WTC11 (cell line): ENCODE measurements at regions not wholly inside any gene's neighbourhood (a gene's known extent, or its start where the extent isn't known, plus 50 kb on each side); places are given as distances from the start of the nearest gene placed in this dataset.

ENCODE experiments used
- ATAC-seq: fragments of 200-7000 bp; cut with Tn5 transposase; 2 replicates; pipeline ENCODE4 v1.10.0; 2021; ENCODE audit warnings: mild to moderate bottlenecking, moderate library complexity
- CTCF ChIA-PET: fragments of 300-600 bp; sonication (Branson Sonifier 250); formaldehyde crosslinking; loops from one replicate; lab custom pipeline; 2021; ENCODE audit warnings: antibody characterized with exemption; lab: Charles Lee
- POLR2A ChIA-PET: fragments of 350-600 bp; sonication (Branson Sonifier 250); formaldehyde crosslinking; loops from one replicate; lab custom pipeline; 2021; ENCODE audit warnings: antibody characterized with exemption; lab: Charles Lee
- DNase-seq: peaks from one replicate; pipeline ENCODE4 v3.0.0; 2021; ENCODE audit warnings: low spot score
- H3K27ac Mint-ChIP-seq: 2 replicates; pipeline ENCODE4 v1.8.0; 2021; ENCODE audit warnings: mixed read lengths
- H3K27me3 Mint-ChIP-seq: 2 replicates; pipeline ENCODE4 v1.8.0; 2021; ENCODE audit warnings: low read depth, mild to moderate bottlenecking, moderate library complexity, mixed read lengths
- H3K36me3 Mint-ChIP-seq: 2 replicates; pipeline ENCODE4 v1.8.0; 2021; ENCODE audit warnings: mixed read lengths
- H3K4me1 Mint-ChIP-seq: 2 replicates; pipeline ENCODE4 v1.8.0; 2022; ENCODE audit warnings: mixed read lengths
- H3K4me3 Mint-ChIP-seq: 2 replicates; pipeline ENCODE4 v1.8.0; 2021; ENCODE audit warnings: mild to moderate bottlenecking, moderate library complexity, mixed read lengths
- H3K9me3 Mint-ChIP-seq: 2 replicates; pipeline ENCODE4 v1.8.0; 2021; ENCODE audit warnings: mixed read lengths
- ATF1 ChIP-seq: sonication (generic); formaldehyde crosslinking; IDR thresholded peaks from 2 replicates; pipeline ENCODE4 v1.8.1; 2023; ENCODE audit warnings: mild to moderate bottlenecking, moderate library complexity, missing genetic modification reagents
- CREB1 ChIP-seq: sonication (generic); formaldehyde crosslinking; IDR thresholded peaks from 2 replicates; pipeline ENCODE4 v1.8.0; 2023; ENCODE audit warnings: mild to moderate bottlenecking, missing genetic modification reagents
- CREM ChIP-seq: sonication (generic); formaldehyde crosslinking; IDR thresholded peaks from 2 replicates; pipeline ENCODE4 v1.8.1; 2022; ENCODE audit warnings: mild to moderate bottlenecking, missing genetic modification reagents, moderate library complexity
- EMX1 ChIP-seq: fragments of 250-450 bp; sonication (Bioruptor Pico); IDR thresholded peaks from 2 replicates; pipeline ENCODE4 v1.8.0; 2021; ENCODE audit warnings: mild to moderate bottlenecking
- GRHL2 ChIP-seq: fragments of 250-450 bp; sonication (Bioruptor Pico); IDR thresholded peaks from 2 replicates; pipeline ENCODE4 v1.8.0; 2022; ENCODE audit warnings: mild to moderate bottlenecking, moderate library complexity; ENCODE audit not compliant: insufficient replicate concordance, severe bottlenecking
- MYBL2 ChIP-seq: sonication (generic); formaldehyde crosslinking; IDR thresholded peaks from 2 replicates; pipeline ENCODE4 v1.8.1; 2023; ENCODE audit warnings: mild to moderate bottlenecking, moderate library complexity, missing genetic modification reagents
- NFE2L1 ChIP-seq: sonication (generic); formaldehyde crosslinking; IDR thresholded peaks from 2 replicates; pipeline ENCODE4 v1.8.1; 2023; ENCODE audit warnings: missing genetic modification reagents
- NFYB ChIP-seq: sonication (generic); formaldehyde crosslinking; conservative IDR thresholded peaks from 2 replicates; pipeline ENCODE4 v1.8.0; 2022; ENCODE audit warnings: low read depth, missing genetic modification reagents
- NR1H2 ChIP-seq: sonication (generic); formaldehyde crosslinking; IDR thresholded peaks from 2 replicates; pipeline ENCODE4 v1.9.0; 2021; ENCODE audit warnings: mild to moderate bottlenecking, moderate library complexity, missing genetic modification reagents
- NR3C1 ChIP-seq: sonication (generic); formaldehyde crosslinking; conservative IDR thresholded peaks from 2 replicates; pipeline ENCODE4 v1.8.1; 2023; ENCODE audit warnings: low read depth, mild to moderate bottlenecking, missing genetic modification reagents
- TCF7 ChIP-seq: sonication (generic); formaldehyde crosslinking; IDR thresholded peaks from 2 replicates; pipeline ENCODE4 v1.8.0; 2022; ENCODE audit warnings: mild to moderate bottlenecking, low read depth, missing genetic modification reagents, moderate library complexity
- TEAD1 ChIP-seq: sonication (generic); formaldehyde crosslinking; IDR thresholded peaks from 2 replicates; pipeline ENCODE4 v1.8.0; 2022; ENCODE audit warnings: mild to moderate bottlenecking, missing genetic modification reagents
- ZNF232 ChIP-seq: sonication (generic); formaldehyde crosslinking; IDR thresholded peaks from 2 replicates; pipeline ENCODE4 v1.8.0; 2022; ENCODE audit warnings: mild to moderate bottlenecking, missing genetic modification reagents
- ZNF423 ChIP-seq: fragments of 250-450 bp; sonication (Bioruptor Pico); IDR thresholded peaks from 2 replicates; pipeline ENCODE4 v2.1.2; 2022; ENCODE audit warnings: mild to moderate bottlenecking, moderate library complexity
- TF ChIP-seq, protein P1 (sequence below): sonication (generic); formaldehyde crosslinking; IDR thresholded peaks from 2 replicates; pipeline ENCODE4 v1.8.0; 2022; ENCODE audit warnings: mild to moderate bottlenecking, missing genetic modification reagents
- TF ChIP-seq, protein P2 (sequence below): sonication (generic); formaldehyde crosslinking; IDR thresholded peaks from 2 replicates; pipeline ENCODE4 v1.8.0; 2022; ENCODE audit warnings: mild to moderate bottlenecking, missing genetic modification reagents
- TF ChIP-seq, protein P3 (sequence below): sonication (generic); formaldehyde crosslinking; conservative IDR thresholded peaks from 2 replicates; pipeline ENCODE4 v1.8.1; 2023; ENCODE audit warnings: mild to moderate bottlenecking, low read depth, missing genetic modification reagents, moderate library complexity
- TF ChIP-seq, protein P4 (sequence below): fragments of 250-450 bp; sonication (Bioruptor Pico); IDR thresholded peaks from 2 replicates; pipeline ENCODE4 v1.9.0; 2021; ENCODE audit warnings: moderate library complexity, mild to moderate bottlenecking, inconsistent platforms, borderline replicate concordance
- TF ChIP-seq, protein P5 (sequence below): sonication (generic); formaldehyde crosslinking; IDR thresholded peaks from 2 replicates; pipeline ENCODE4 v1.8.0; 2022; ENCODE audit warnings: mild to moderate bottlenecking, missing genetic modification reagents

DNA sequence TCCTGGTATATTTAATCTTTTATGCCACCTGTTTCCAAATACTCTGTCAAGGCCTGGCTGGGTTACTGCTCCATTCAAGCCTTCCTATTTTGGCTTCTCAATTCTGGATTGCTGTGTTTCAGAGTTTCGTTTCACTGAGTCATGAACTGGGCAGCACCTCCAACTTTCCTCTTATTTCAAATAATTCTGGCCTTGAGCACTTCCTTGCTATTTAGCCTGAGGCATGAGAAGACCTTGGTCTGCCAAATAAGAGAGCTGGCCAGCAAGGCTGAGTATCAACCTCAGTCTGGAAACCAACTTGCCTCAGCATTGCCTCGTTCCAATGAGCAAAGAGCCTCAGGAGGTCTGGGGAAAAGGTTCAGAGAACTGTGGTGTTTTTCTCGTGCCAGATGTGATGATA, 66.6 kb downstream of the TNFAIP3 start:
- Mint-ChIP-seq H3K27me3 (no peaks in the 10 kb centered on the region), H3K36me3 (peaks cover 5% of the 10 kb centered on the region; the same call in 1 of the 2 replicates), H3K9me3 (peaks cover 29% of the 10 kb centered on the region), H3K4me1 (no peaks in the 10 kb centered on the region), H3K27ac (no peak overlapping the region), H3K4me3 (no peak overlapping the region)
- ChIA-PET POLR2A (no interaction called here), CTCF (interaction anchor here (1.1 to 1.3 kb wide), 2 partner anchors 13 to 272 kb away, joined by 3 read pairs; no protein-coding TSS in a partner anchor)
- DNase-seq = no peak
- no peak for ATAC-seq
- TF ChIP-seq, protein P1, sequence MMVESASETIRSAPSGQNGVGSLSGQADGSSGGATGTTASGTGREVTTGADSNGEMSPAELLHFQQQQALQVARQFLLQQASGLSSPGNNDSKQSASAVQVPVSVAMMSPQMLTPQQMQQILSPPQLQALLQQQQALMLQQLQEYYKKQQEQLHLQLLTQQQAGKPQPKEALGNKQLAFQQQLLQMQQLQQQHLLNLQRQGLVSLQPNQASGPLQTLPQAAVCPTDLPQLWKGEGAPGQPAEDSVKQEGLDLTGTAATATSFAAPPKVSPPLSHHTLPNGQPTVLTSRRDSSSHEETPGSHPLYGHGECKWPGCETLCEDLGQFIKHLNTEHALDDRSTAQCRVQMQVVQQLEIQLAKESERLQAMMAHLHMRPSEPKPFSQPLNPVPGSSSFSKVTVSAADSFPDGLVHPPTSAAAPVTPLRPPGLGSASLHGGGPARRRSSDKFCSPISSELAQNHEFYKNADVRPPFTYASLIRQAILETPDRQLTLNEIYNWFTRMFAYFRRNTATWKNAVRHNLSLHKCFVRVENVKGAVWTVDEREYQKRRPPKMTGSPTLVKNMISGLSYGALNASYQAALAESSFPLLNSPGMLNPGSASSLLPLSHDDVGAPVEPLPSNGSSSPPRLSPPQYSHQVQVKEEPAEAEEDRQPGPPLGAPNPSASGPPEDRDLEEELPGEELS (CRISPR knock-in tag) = no peak
- TF ChIP-seq ZNF232 (CRISPR knock-in tag) (no peak), TCF7 (CRISPR knock-in tag) (no peak), EMX1 (CRISPR knock-in tag) (no peak), ZNF423 (CRISPR knock-in tag) (no peak), NFE2L1 (CRISPR knock-in tag) (no peak), NFYB (CRISPR knock-in tag) (no peak), NR3C1 (CRISPR knock-in tag) (no peak)

- POLR2A ChIA-PET = no interaction called here
- TF ChIP-seq GRHL2 (CRISPR knock-in tag) (no peak), ATF1 (CRISPR knock-in tag) (no peak)
- TF ChIP-seq, protein P2, sequence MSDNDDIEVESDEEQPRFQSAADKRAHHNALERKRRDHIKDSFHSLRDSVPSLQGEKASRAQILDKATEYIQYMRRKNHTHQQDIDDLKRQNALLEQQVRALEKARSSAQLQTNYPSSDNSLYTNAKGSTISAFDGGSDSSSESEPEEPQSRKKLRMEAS (CRISPR knock-in tag) = no peak
- Mint-ChIP-seq H3K4me3 (no peak overlapping the region), H3K36me3 (peaks cover 10% of the 10 kb centered on the region), H3K27ac (no peak overlapping the region), H3K27me3 (no peaks in the 10 kb centered on the region), H3K9me3 (peaks cover 34% of the 10 kb centered on the region), H3K4me1 (no peaks in the 10 kb centered on the region)
- CTCF ChIA-PET = no interaction called here
- ATAC-seq = no peak
- DNase-seq = no peak
Observed at GRCh38 chr6:137936798-137937197, 69.7 kb downstream of the TNFAIP3 start.

DNA sequence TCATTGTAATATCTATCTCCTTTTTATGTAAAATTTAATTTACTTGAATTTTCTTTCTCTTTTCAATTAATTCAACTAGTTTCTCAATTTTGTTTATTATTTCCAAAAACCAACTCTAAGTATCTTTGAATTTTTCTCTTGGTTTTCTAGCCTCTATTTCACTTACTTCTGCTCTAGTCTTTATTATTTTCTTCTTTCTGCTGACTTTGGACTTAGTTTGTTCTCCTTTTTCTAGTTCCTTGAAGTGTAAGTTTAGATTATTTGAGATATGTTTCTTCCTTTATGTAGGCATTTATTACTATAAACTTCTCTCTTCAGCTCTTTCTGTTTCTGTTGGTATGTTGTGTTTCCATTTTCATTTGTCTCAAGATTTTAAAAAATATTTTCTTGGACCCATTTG, 70.8 kb downstream of the TNFAIP3 start:
- Mint-ChIP-seq H3K4me1 (no peaks in the 10 kb centered on the region), H3K9me3 (peaks cover 34% of the 10 kb centered on the region), H3K4me3 (no peak overlapping the region), H3K27me3 (no peaks in the 10 kb centered on the region), H3K27ac (no peak overlapping the region), H3K36me3 (peaks cover 10% of the 10 kb centered on the region)
- TF ChIP-seq MYBL2 (CRISPR knock-in tag) (no peak), CREM (CRISPR knock-in tag) (no peak), NR1H2 (no peak), CREB1 (CRISPR knock-in tag) (no peak), TEAD1 (CRISPR knock-in tag) (no peak)
- TF ChIP-seq, protein P3, sequence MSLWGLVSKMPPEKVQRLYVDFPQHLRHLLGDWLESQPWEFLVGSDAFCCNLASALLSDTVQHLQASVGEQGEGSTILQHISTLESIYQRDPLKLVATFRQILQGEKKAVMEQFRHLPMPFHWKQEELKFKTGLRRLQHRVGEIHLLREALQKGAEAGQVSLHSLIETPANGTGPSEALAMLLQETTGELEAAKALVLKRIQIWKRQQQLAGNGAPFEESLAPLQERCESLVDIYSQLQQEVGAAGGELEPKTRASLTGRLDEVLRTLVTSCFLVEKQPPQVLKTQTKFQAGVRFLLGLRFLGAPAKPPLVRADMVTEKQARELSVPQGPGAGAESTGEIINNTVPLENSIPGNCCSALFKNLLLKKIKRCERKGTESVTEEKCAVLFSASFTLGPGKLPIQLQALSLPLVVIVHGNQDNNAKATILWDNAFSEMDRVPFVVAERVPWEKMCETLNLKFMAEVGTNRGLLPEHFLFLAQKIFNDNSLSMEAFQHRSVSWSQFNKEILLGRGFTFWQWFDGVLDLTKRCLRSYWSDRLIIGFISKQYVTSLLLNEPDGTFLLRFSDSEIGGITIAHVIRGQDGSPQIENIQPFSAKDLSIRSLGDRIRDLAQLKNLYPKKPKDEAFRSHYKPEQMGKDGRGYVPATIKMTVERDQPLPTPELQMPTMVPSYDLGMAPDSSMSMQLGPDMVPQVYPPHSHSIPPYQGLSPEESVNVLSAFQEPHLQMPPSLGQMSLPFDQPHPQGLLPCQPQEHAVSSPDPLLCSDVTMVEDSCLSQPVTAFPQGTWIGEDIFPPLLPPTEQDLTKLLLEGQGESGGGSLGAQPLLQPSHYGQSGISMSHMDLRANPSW (CRISPR knock-in tag) = no peak
- TF ChIP-seq, protein P4, sequence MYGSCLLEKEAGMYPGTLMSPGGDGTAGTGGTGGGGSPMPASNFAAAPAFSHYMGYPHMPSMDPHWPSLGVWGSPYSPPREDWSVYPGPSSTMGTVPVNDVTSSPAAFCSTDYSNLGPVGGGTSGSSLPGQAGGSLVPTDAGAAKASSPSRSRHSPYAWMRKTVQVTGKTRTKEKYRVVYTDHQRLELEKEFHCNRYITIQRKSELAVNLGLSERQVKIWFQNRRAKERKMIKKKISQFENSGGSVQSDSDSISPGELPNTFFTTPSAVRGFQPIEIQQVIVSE = no peak
- TF ChIP-seq, protein P5, sequence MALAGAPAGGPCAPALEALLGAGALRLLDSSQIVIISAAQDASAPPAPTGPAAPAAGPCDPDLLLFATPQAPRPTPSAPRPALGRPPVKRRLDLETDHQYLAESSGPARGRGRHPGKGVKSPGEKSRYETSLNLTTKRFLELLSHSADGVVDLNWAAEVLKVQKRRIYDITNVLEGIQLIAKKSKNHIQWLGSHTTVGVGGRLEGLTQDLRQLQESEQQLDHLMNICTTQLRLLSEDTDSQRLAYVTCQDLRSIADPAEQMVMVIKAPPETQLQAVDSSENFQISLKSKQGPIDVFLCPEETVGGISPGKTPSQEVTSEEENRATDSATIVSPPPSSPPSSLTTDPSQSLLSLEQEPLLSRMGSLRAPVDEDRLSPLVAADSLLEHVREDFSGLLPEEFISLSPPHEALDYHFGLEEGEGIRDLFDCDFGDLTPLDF (CRISPR knock-in tag) = no peak
- CTCF ChIA-PET = no interaction called here
- ATAC-seq (no peak), DNase-seq (no peak)
- POLR2A ChIA-PET = no interaction called here
